ENCODE measurements at regions not wholly inside any gene's neighbourhood (a gene's known extent, or its start where the extent isn't known, plus 50 kb on each side); places are given as distances from the start of the nearest gene placed in this dataset.

GRCh38 chr14:71554959-71555612 is 377.1 kb upstream of the RGS6 start:
- no peak overlapping the region for H2BK15ac ChIP-seq (ENCODE audit: low read depth, poor library complexity, severe bottlenecking)
- H3K36me3 ChIP-seq (ENCODE audit: control insufficient read depth in 1 of 2, insufficient read depth in 2 of 2, low read depth in 1 of 2, low read length in 2 of 2) = no peaks in the 10 kb centered on the region
- no peak overlapping the region for H4K91ac ChIP-seq (ENCODE audit: low read length)
- no peaks in the 10 kb centered on the region for H3K9me3 ChIP-seq (ENCODE audit: control insufficient read depth, low read length)
- H3K27me3 ChIP-seq (ENCODE audit: control insufficient read depth in 1 of 2, insufficient read depth in 1 of 2, low read length in 2 of 2) = no peaks in the 10 kb centered on the region
- H3K4me1 ChIP-seq (ENCODE audit: control insufficient read depth, insufficient read depth, low read depth, low read length) = peaks cover 1% of the 10 kb centered on the region
- no peak overlapping the region for H2BK5ac ChIP-seq (ENCODE audit: low read depth, low read length, poor library complexity, severe bottlenecking)
- H3K18ac ChIP-seq (ENCODE audit: low read depth in 1 of 2, low read length in 2 of 2) = no peak overlapping the region
- 92% methylated on average over 2 of the region's 2 CpGs for WGBS
- H3K9ac ChIP-seq (ENCODE audit: low read length) = no peak overlapping the region
- no peak overlapping the region for H2AFZ ChIP-seq (ENCODE audit: low read depth, low read length)
- H2AK5ac ChIP-seq (ENCODE audit: low read length, severe bottlenecking) = no peak overlapping the region
- no peak overlapping the region for H3K14ac ChIP-seq (ENCODE audit: low read length in 2 of 2)
- H4K8ac ChIP-seq (ENCODE audit: low read length) = no peak overlapping the region
- H3K23ac ChIP-seq (ENCODE audit: low read length in 2 of 2) = no peak overlapping the region
- no peak overlapping the region for H3K4me2 ChIP-seq (ENCODE audit: low read length, poor library complexity, severe bottlenecking)
- no peak overlapping the region for H3K4me3 ChIP-seq (ENCODE audit: insufficient read depth in 1 of 2, low read depth in 1 of 2, low read length in 2 of 2)
- H3K4ac ChIP-seq (ENCODE audit: low read depth in 1 of 2, low read length in 2 of 2) = no peak overlapping the region
- no peak overlapping the region for H3K27ac ChIP-seq (ENCODE audit: low read length, poor library complexity, severe bottlenecking)
- H2BK12ac ChIP-seq (ENCODE audit: low read length in 2 of 2) = no peak overlapping the region
- H3K79me1 ChIP-seq (replicated peaks; ENCODE audit: low read length, poor library complexity, severe bottlenecking) = peaks cover 6% of the 10 kb centered on the region
- H2BK120ac ChIP-seq (ENCODE audit: low read depth, low read length) = no peak overlapping the region
- peak; percentile 11 for DNase-seq

DNA sequence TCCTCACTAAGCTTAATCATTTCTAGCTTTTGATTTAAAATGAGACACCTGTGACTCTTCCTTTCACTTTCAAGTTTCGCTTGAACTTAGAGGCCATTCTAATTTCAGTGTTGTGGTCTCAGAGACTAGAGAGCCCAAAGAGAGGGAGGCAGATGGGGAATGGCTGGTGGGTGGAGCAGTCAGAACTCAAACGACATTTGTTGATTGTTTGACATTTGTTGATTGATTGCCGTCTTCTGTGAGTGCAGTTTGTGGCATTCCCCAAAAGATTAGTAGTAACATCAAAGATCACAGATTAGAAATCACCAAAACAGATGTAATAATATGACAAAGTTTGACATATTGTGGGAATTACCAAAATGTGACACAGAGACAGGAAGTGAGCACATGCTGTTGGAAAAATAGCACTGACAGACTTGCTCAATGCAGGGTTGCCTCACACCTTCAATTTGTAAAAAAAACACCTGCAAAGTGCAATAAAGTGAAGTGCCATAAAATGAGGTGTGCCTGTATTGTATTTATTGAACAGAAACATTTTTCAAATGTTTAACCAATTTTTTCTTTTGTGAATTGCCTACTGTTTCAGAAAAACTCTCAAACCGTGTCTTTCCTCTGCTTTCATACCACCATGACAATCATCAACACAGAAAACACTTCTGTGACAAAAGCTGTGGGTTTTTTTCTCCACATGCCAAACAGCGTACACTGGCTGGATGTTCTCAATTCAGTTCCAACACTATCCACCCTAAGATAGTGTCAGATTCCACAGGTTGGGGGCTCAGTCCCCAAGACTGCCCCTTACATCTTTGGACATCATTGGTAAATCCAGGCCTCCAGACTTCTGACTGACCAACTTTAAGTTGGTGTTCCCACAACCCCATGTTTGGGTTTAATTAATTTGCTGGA is 376.3 kb upstream of the RGS6 start:
- H2BK120ac ChIP-seq (ENCODE audit: low read depth, low read length) = no peak overlapping the region
- H2BK12ac ChIP-seq (ENCODE audit: low read length in 2 of 2) = no peak overlapping the region
- peak; percentile 49 for DNase-seq
- WGBS = 77% methylated on average over 4 of the region's 5 CpGs
- H3K27ac ChIP-seq (ENCODE audit: low read length, poor library complexity, severe bottlenecking) = no peak overlapping the region
- H3K9ac ChIP-seq (ENCODE audit: low read length) = no peak overlapping the region
- no peak overlapping the region for H4K8ac ChIP-seq (ENCODE audit: low read length)
- H2AFZ ChIP-seq (ENCODE audit: low read depth, low read length) = no peak overlapping the region
- no peak overlapping the region for H3K4me2 ChIP-seq (ENCODE audit: low read length, poor library complexity, severe bottlenecking)
- no peak overlapping the region for H4K91ac ChIP-seq (ENCODE audit: low read length)
- no peak overlapping the region for H3K4ac ChIP-seq (ENCODE audit: low read depth in 1 of 2, low read length in 2 of 2)
- H2AK5ac ChIP-seq (ENCODE audit: low read length, severe bottlenecking) = no peak overlapping the region
- H3K36me3 ChIP-seq (ENCODE audit: control insufficient read depth in 1 of 2, insufficient read depth in 2 of 2, low read depth in 1 of 2, low read length in 2 of 2) = no peaks in the 10 kb centered on the region
- H3K9me3 ChIP-seq (ENCODE audit: control insufficient read depth, low read length) = no peaks in the 10 kb centered on the region
- H3K4me3 ChIP-seq (ENCODE audit: insufficient read depth in 1 of 2, low read depth in 1 of 2, low read length in 2 of 2) = no peak overlapping the region
- H3K27me3 ChIP-seq (ENCODE audit: control insufficient read depth in 1 of 2, insufficient read depth in 1 of 2, low read length in 2 of 2) = no peaks in the 10 kb centered on the region
- H3K79me1 ChIP-seq (replicated peaks; ENCODE audit: low read length, poor library complexity, severe bottlenecking) = peaks cover 6% of the 10 kb centered on the region
- H2BK15ac ChIP-seq (ENCODE audit: low read depth, poor library complexity, severe bottlenecking) = peak overlapping the region; percentile 28
- H3K18ac ChIP-seq (ENCODE audit: low read depth in 1 of 2, low read length in 2 of 2) = no peak overlapping the region
- peaks cover 1% of the 10 kb centered on the region for H3K4me1 ChIP-seq (ENCODE audit: control insufficient read depth, insufficient read depth, low read depth, low read length)
- H3K23ac ChIP-seq (ENCODE audit: low read length in 2 of 2) = no peak overlapping the region
- H3K14ac ChIP-seq (ENCODE audit: low read length in 2 of 2) = no peak overlapping the region
- no peak overlapping the region for H2BK5ac ChIP-seq (ENCODE audit: low read depth, low read length, poor library complexity, severe bottlenecking)

DNA sequence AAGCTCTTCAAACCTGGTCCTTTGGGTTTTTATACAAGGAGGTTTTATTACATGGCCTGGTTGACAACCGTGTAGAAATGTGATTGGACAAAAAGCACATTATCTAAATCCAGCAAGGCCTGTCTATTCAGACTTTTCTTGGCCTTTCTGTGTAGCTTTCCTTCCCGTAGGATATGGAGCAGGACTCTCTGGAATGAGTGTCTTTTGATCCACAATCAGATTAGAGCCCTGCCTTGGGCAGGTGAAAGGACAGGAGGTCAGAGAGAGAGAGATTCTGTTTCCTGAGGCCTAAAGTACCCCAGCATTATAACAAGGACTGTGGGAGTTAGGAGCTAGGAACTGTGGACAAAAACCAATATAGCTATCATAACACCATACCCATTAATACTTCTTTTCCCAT is 375.5 kb upstream of the RGS6 start:
- Histone ChIP-seq H3K79me1 (replicated peaks; ENCODE audit: low read length, poor library complexity, severe bottlenecking) (peaks cover 6% of the 10 kb centered on the region), H3K4me3 (ENCODE audit: insufficient read depth in 1 of 2, low read depth in 1 of 2, low read length in 2 of 2) (no peak overlapping the region), H3K4me2 (ENCODE audit: low read length, poor library complexity, severe bottlenecking) (no peak overlapping the region), H4K91ac (ENCODE audit: low read length) (no peak overlapping the region), H3K9me3 (ENCODE audit: control insufficient read depth, low read length) (no peaks in the 10 kb centered on the region), H3K36me3 (ENCODE audit: control insufficient read depth in 1 of 2, insufficient read depth in 2 of 2, low read depth in 1 of 2, low read length in 2 of 2) (no peaks in the 10 kb centered on the region), H3K4me1 (ENCODE audit: control insufficient read depth, insufficient read depth, low read depth, low read length) (peaks cover 1% of the 10 kb centered on the region), H2BK12ac (ENCODE audit: low read length in 2 of 2) (no peak overlapping the region), H3K9ac (ENCODE audit: low read length) (no peak overlapping the region), H3K27ac (ENCODE audit: low read length, poor library complexity, severe bottlenecking) (no peak overlapping the region), H3K27me3 (ENCODE audit: control insufficient read depth in 1 of 2, insufficient read depth in 1 of 2, low read length in 2 of 2) (no peaks in the 10 kb centered on the region), H3K23ac (ENCODE audit: low read length in 2 of 2) (no peak overlapping the region), H2AFZ (ENCODE audit: low read depth, low read length) (no peak overlapping the region), H3K18ac (ENCODE audit: low read depth in 1 of 2, low read length in 2 of 2) (no peak overlapping the region), H3K4ac (ENCODE audit: low read depth in 1 of 2, low read length in 2 of 2) (no peak overlapping the region), H2BK120ac (ENCODE audit: low read depth, low read length) (no peak overlapping the region), H3K14ac (ENCODE audit: low read length in 2 of 2) (no peak overlapping the region), H2BK5ac (ENCODE audit: low read depth, low read length, poor library complexity, severe bottlenecking) (no peak overlapping the region), H2AK5ac (ENCODE audit: low read length, severe bottlenecking) (no peak overlapping the region), H2BK15ac (ENCODE audit: low read depth, poor library complexity, severe bottlenecking) (no peak overlapping the region), H4K8ac (ENCODE audit: low read length) (no peak overlapping the region)
- 96% methylated on average over 2 of the region's 2 CpGs for WGBS
- DNase-seq = no peak

GRCh38 chr14:71557351-71557750 is 374.9 kb upstream of the RGS6 start:
- no peak overlapping the region for H3K27ac ChIP-seq (ENCODE audit: low read length, poor library complexity, severe bottlenecking)
- no peak overlapping the region for H2BK15ac ChIP-seq (ENCODE audit: low read depth, poor library complexity, severe bottlenecking)
- no peaks in the 10 kb centered on the region for H3K9me3 ChIP-seq (ENCODE audit: control insufficient read depth, low read length)
- no peak overlapping the region for H3K9ac ChIP-seq (ENCODE audit: low read length)
- H4K8ac ChIP-seq (ENCODE audit: low read length) = no peak overlapping the region
- no peaks in the 10 kb centered on the region for H3K36me3 ChIP-seq (ENCODE audit: control insufficient read depth in 1 of 2, insufficient read depth in 2 of 2, low read depth in 1 of 2, low read length in 2 of 2)
- no peak overlapping the region for H2AFZ ChIP-seq (ENCODE audit: low read depth, low read length)
- no peak overlapping the region for H2BK5ac ChIP-seq (ENCODE audit: low read depth, low read length, poor library complexity, severe bottlenecking)
- peaks cover 5% of the 10 kb centered on the region for H3K79me1 ChIP-seq (replicated peaks; ENCODE audit: low read length, poor library complexity, severe bottlenecking)
- no peaks in the 10 kb centered on the region for H3K27me3 ChIP-seq (ENCODE audit: control insufficient read depth in 1 of 2, insufficient read depth in 1 of 2, low read length in 2 of 2)
- H3K4me3 ChIP-seq (ENCODE audit: insufficient read depth in 1 of 2, low read depth in 1 of 2, low read length in 2 of 2) = no peak overlapping the region
- no peak overlapping the region for H4K91ac ChIP-seq (ENCODE audit: low read length)
- no CpG with 5 or more reads among the region's 2 CpGs for WGBS
- no peak overlapping the region for H3K18ac ChIP-seq (ENCODE audit: low read depth in 1 of 2, low read length in 2 of 2)
- DNase-seq = no peak
- H3K23ac ChIP-seq (ENCODE audit: low read length in 2 of 2) = no peak overlapping the region
- no peak overlapping the region for H3K14ac ChIP-seq (ENCODE audit: low read length in 2 of 2)
- H3K4me1 ChIP-seq (ENCODE audit: control insufficient read depth, insufficient read depth, low read depth, low read length) = peaks cover 1% of the 10 kb centered on the region
- no peak overlapping the region for H2AK5ac ChIP-seq (ENCODE audit: low read length, severe bottlenecking)
- no peak overlapping the region for H2BK12ac ChIP-seq (ENCODE audit: low read length in 2 of 2)
- H2BK120ac ChIP-seq (ENCODE audit: low read depth, low read length) = no peak overlapping the region
- no peak overlapping the region for H3K4ac ChIP-seq (ENCODE audit: low read depth in 1 of 2, low read length in 2 of 2)
- no peak overlapping the region for H3K4me2 ChIP-seq (ENCODE audit: low read length, poor library complexity, severe bottlenecking)

Measured in mesenchymal stem cell (in vitro differentiated cells and primary cell).